DND-41 (cell line): ENCODE measurements at regions not wholly inside any gene's neighbourhood (a gene's known extent, or its start where the extent isn't known, plus 50 kb on each side); places are given as distances from the start of the nearest gene placed in this dataset.

ENCODE experiments used
- ATAC-seq: fragments of 200-7000 bp; cut with Tn5 transposase; 3 replicates; pipeline ENCODE4 v1.9.1; 2021; ENCODE audit warnings: low read depth; ENCODE audit not compliant: insufficient read depth
- DNase-seq: peaks from one replicate; pipeline ENCODE4 v3.0.0-alpha.2; 2020
- H2AFZ ChIP-seq: 2 replicates; pipeline ENCODE4 v1.6.0; 2012; ENCODE audit warnings: low read depth, low read length
- H3K27ac ChIP-seq: 2 replicates; pipeline ENCODE4 v1.5.1; 2012; ENCODE audit warnings: low read length, inconsistent platforms
- H3K27me3 ChIP-seq: fragments of 200-600 bp; sonication (generic); 2 replicates; pipeline ENCODE4 v1.6.0; 2012; ENCODE audit warnings: low read length, mild to moderate bottlenecking, inconsistent platforms; ENCODE audit not compliant: insufficient read depth, poor library complexity
- H3K36me3 ChIP-seq: 2 replicates; pipeline ENCODE4 v1.5.1; 2012; ENCODE audit warnings: low read length, inconsistent platforms; ENCODE audit not compliant: insufficient read depth
- H3K4me1 ChIP-seq: 2 replicates; pipeline ENCODE4 v1.5.1; 2012; ENCODE audit warnings: mild to moderate bottlenecking, low read length; ENCODE audit not compliant: insufficient read depth
- H3K4me2 ChIP-seq: 2 replicates; pipeline ENCODE4 v1.6.0; 2012; ENCODE audit warnings: mild to moderate bottlenecking, moderate library complexity, low read length, inconsistent platforms; ENCODE audit not compliant: insufficient read depth
- H3K4me3 ChIP-seq, 2 experiments: fragments of 200-600 bp in 1 of 2; shearing (Covaris generic) in 1 of 2; 2 replicates each; pipeline ENCODE4 v1.5.1; 2012 to 2016; ENCODE audit warnings: inconsistent platforms in 2 of 2, low read length in 2 of 2, mild to moderate bottlenecking in 2 of 2, low read depth in 1 of 2, moderate library complexity in 1 of 2
- H3K79me2 ChIP-seq: 2 replicates; pipeline ENCODE4 v1.6.0; 2012; ENCODE audit warnings: low read length, inconsistent platforms; ENCODE audit not compliant: insufficient read depth
- H3K9ac ChIP-seq: 2 replicates; pipeline ENCODE4 v1.6.0; 2012; ENCODE audit warnings: low read depth, mild to moderate bottlenecking, inconsistent platforms, low read length, moderate library complexity
- H3K9me3 ChIP-seq: 2 replicates; pipeline ENCODE4 v1.5.1; 2012; ENCODE audit warnings: low read length, moderate library complexity, mild to moderate bottlenecking, inconsistent platforms; ENCODE audit not compliant: insufficient read depth, severe bottlenecking
- H4K20me1 ChIP-seq: 2 replicates; pipeline ENCODE4 v1.6.0; 2012; ENCODE audit warnings: low read length; ENCODE audit not compliant: insufficient read depth
- CTCF ChIP-seq: IDR thresholded peaks from 2 replicates; pipeline ENCODE4 v1.5.1; 2012; ENCODE audit warnings: borderline replicate concordance, low read length, moderate library complexity, mild to moderate bottlenecking; ENCODE audit not compliant: poor library complexity, severe bottlenecking; ENCODE audit errors: extremely low read depth
- EZH2 ChIP-seq: IDR thresholded peaks from 3 replicates; pipeline ENCODE4 v1.6.1; 2012; ENCODE audit warnings: borderline replicate concordance, low read depth, mild to moderate bottlenecking, moderate library complexity, low read length, inconsistent platforms; ENCODE audit not compliant: severe bottlenecking

- Histone ChIP-seq H3K9ac (no peak overlapping the region), H3K36me3 (no peaks in the 10 kb centered on the region), H3K9me3 (no peaks in the 10 kb centered on the region), H3K4me3 (no peak overlapping the region), H2AFZ (no peak overlapping the region), H3K79me2 (no peaks in the 10 kb centered on the region), H3K27ac (no peak overlapping the region), H4K20me1 (no peaks in the 10 kb centered on the region), H3K4me1 (no peaks in the 10 kb centered on the region), H3K4me2 (no peak overlapping the region), H3K27me3 (peaks cover 4% of the 10 kb centered on the region)
- DNase-seq = no peak
- ATAC-seq = no peak
- TF ChIP-seq CTCF (no peak), EZH2 (no peak)
Measured at GRCh38 chr5:1665803-1666202, 133.8 kb downstream of the MRPL36 start.

GRCh38 chr5:1665231-1665630 lies 134.4 kb downstream of the MRPL36 start:
- Histone ChIP-seq H3K79me2 (no peaks in the 10 kb centered on the region), H3K27me3 (peaks cover 8% of the 10 kb centered on the region), H2AFZ (no peak overlapping the region), H3K27ac (no peak overlapping the region), H3K9ac (no peak overlapping the region), H4K20me1 (no peaks in the 10 kb centered on the region), H3K9me3 (no peaks in the 10 kb centered on the region), H3K4me2 (no peak overlapping the region), H3K4me3 (no peak overlapping the region), H3K36me3 (no peaks in the 10 kb centered on the region), H3K4me1 (no peaks in the 10 kb centered on the region)
- ATAC-seq (no peak), DNase-seq (no peak)
- TF ChIP-seq EZH2 = no peak
- no peak for TF ChIP-seq CTCF

GRCh38 chr5:1663186-1663585 lies 136.5 kb downstream of the MRPL36 start:
- Histone ChIP-seq H3K9me3 (no peaks in the 10 kb centered on the region), H3K27me3 (peaks cover 18% of the 10 kb centered on the region), H3K9ac (no peak overlapping the region), H3K4me1 (no peaks in the 10 kb centered on the region), H2AFZ (no peak overlapping the region), H4K20me1 (no peaks in the 10 kb centered on the region), H3K4me2 (no peak overlapping the region), H3K4me3 (no peak overlapping the region), H3K36me3 (no peaks in the 10 kb centered on the region), H3K27ac (no peak overlapping the region), H3K79me2 (no peaks in the 10 kb centered on the region)
- TF ChIP-seq CTCF (no peak), EZH2 (no peak)
- ATAC-seq = no peak
- DNase-seq = no peak

GRCh38 chr5:1662559-1663085 lies 137.0 kb downstream of the MRPL36 start:
- H3K79me2 ChIP-seq = no peaks in the 10 kb centered on the region
- peaks cover 18% of the 10 kb centered on the region for H3K27me3 ChIP-seq
- H4K20me1 ChIP-seq = no peaks in the 10 kb centered on the region
- TF ChIP-seq EZH2 (no peak), CTCF (no peak)
- no peak overlapping the region for H3K4me3 ChIP-seq
- DNase-seq (no peak), ATAC-seq (no peak)
- no peak overlapping the region for H3K4me2 ChIP-seq
- no peaks in the 10 kb centered on the region for H3K36me3 ChIP-seq
- no peak overlapping the region for H3K9ac ChIP-seq
- H3K4me1 ChIP-seq = no peaks in the 10 kb centered on the region
- no peak overlapping the region for H2AFZ ChIP-seq
- H3K9me3 ChIP-seq = no peaks in the 10 kb centered on the region
- no peak overlapping the region for H3K27ac ChIP-seq
